ENCODE measurements at regions not wholly inside any gene's neighbourhood (a gene's known extent, or its start where the extent isn't known, plus 50 kb on each side); places are given as distances from the start of the nearest gene placed in this dataset.

DNA sequence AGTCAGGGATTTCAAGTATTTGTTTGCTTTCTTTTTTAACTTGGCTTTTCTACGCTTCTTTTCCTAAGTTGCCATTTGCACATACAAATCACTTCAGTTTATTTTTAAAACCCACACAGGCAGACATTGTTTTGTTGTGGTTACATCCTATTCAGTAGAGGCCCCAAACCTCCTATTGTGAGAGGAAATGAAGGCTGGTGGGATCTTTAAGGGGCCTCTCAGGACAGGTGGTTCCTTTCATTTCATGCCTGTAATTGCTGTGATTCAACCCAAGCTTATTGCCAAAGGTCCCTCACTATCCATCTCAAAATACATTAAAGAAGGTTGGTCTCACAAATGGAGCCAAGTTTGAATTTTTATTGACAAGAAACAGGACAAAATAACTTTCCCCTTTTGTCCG lies 257.1 kb downstream of the ADAMTS20 start:
- DNase-seq (ENCODE audit: low read depth): no peak

- no peak for DNase-seq (ENCODE audit: low read depth)
These were observed 257.9 kb downstream of the ADAMTS20 start for GRCh38 chr12:43294147-43294546.

DNA sequence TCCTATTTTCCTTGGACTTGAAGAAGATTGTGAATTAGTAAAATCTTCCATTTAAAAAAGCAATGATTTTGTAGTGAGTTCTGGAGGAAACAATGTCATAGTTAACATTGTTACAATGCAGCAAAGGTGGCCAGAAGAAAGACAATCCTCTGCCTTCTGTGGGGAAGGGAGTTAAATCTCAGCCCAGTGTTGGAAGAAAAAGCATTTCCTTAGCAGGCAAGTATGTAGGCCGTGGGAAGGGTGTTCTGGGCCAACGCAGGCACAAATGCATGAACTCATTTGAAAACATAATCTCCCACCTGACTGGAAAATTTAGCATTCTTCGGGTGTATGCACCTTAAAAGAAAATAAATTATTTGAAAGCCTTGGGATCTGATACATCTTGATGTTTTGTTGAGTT lies 258.6 kb downstream of the ADAMTS20 start:
- no peak for DNase-seq (ENCODE audit: low read depth)

GRCh38 chr12:43292699-43293098 lies 259.3 kb downstream of the ADAMTS20 start:
- DNase-seq (ENCODE audit: low read depth): peak; percentile 21

DNA sequence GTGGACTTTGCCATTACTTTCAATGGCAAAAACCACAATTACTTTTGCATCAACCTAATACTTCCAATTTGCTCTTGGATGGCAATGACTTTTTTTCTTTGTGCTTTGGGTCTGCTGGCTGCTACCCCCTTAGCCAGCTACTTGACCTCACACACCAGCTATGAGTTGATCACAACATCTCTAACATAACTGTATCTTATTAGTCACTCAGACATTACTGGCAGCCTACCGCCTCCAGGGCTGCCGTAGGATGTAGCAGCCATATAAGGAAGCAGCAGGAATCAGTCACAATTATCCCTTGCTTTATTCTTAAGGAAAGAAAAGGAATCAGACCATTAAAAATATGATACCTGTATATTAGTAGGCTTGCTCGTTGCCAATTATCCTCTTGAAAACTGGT lies 260.5 kb downstream of the ADAMTS20 start:
- DNase-seq (ENCODE audit: low read depth): no peak

GRCh38 chr12:43290836-43291235 lies 261.2 kb downstream of the ADAMTS20 start:
- no peak for DNase-seq (ENCODE audit: low read depth)

DNA sequence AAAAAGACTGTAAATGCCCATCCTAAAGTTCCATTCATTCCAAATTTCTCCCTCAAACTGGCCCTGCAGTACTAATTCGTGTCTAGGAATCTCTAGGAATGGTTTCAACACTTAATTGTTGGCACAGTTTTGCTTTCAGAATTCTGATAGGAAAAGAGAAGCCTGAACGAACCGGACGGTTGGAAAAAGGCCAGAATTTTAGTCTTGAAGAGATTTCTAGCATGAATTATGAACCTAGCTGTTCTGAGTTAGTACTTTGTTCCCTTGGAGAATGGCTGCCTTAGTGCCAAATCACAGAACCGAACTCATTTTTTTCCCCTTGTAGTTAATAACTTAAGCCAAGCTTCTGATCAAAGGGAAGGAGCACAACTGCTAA lies 262.6 kb downstream of the ADAMTS20 start:
- peak; percentile 38 for DNase-seq (ENCODE audit: low read depth)

GRCh38 chr12:43288671-43289425 lies 263.2 kb downstream of the ADAMTS20 start:
- no peak for DNase-seq (ENCODE audit: low read depth)

GRCh38 chr12:43287706-43288383 lies 264.2 kb downstream of the ADAMTS20 start:
- DNase-seq (ENCODE audit: low read depth): no peak

DNA sequence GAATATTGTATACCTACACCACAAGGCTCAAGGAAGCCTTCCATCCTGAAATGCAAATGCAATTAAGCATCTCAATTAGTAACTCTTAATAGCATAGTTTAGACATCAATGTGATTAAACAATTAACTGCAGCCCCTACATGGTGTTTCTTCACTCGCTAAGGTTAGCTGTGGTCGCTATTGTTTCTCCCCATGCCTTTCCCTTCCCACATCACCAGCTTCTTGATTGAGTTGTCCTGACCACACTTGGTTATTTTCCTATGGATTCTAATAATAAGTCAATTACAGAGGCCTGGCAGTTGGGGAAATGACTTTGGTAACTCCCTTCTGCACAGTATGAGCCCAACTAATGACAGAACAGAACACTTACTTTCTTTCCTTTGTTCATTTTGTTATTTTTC lies 265.0 kb downstream of the ADAMTS20 start:
- DNase-seq (ENCODE audit: low read depth): no peak

- peak; percentile 75 for DNase-seq (ENCODE audit: low read depth)
These were observed 266.8 kb downstream of the ADAMTS20 start for GRCh38 chr12:43285159-43285598.

DNA sequence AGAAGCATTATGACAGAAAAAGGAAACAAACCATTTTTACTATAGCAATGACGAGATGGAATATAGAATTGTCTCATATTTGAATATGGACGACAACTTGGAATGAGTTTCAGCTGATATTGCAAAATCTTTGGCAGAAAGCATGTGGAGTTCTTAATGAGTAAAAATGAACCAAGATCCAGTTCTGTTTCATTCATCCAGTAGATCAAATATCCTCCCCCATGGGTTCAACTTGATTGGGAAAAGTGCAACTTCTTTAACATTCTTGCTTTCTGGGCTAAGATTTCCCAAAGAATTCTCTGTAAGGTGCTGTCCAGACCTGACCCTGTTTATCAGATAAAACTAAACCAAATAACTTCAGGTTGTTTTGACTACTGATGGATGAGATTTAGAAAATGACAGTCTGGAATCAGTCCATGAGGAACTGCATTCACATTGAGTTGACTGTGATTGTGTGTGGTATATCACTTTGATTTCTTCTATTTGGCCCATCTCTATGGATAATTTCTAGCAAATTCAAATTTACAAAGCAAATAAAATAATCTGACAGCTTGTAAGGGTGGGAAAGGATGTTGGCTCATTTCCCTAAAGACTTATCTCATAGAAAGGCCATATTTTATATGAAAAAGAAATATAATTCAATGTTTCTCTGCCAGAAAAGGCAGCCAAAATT lies 267.4 kb downstream of the ADAMTS20 start:
- peak; percentile 65 for DNase-seq (ENCODE audit: low read depth)

GRCh38 chr12:43283206-43283605 lies 268.8 kb downstream of the ADAMTS20 start:
- DNase-seq (ENCODE audit: low read depth): no peak

GRCh38 chr12:43282106-43282505 lies 269.9 kb downstream of the ADAMTS20 start:
- peak; percentile 46 for DNase-seq (ENCODE audit: low read depth)

- no peak for DNase-seq (ENCODE audit: low read depth)
These were observed 270.4 kb downstream of the ADAMTS20 start for GRCh38 chr12:43281563-43281962.

DNA sequence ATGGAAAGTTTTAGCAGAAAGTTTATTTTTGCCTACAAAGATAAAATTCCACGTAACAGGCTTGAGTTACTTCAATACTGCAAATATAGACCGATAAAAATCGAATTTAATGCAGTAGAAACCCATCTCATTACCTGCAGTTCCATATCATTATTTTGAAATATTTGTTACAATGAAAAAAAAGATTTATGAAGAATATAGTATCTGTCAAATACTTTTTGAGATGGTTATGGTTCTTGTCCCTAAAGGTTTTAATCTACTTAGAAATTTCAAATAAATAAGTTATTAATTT lies 273.5 kb downstream of the ADAMTS20 start:
- DNase-seq (ENCODE audit: low read depth): no peak

DNA sequence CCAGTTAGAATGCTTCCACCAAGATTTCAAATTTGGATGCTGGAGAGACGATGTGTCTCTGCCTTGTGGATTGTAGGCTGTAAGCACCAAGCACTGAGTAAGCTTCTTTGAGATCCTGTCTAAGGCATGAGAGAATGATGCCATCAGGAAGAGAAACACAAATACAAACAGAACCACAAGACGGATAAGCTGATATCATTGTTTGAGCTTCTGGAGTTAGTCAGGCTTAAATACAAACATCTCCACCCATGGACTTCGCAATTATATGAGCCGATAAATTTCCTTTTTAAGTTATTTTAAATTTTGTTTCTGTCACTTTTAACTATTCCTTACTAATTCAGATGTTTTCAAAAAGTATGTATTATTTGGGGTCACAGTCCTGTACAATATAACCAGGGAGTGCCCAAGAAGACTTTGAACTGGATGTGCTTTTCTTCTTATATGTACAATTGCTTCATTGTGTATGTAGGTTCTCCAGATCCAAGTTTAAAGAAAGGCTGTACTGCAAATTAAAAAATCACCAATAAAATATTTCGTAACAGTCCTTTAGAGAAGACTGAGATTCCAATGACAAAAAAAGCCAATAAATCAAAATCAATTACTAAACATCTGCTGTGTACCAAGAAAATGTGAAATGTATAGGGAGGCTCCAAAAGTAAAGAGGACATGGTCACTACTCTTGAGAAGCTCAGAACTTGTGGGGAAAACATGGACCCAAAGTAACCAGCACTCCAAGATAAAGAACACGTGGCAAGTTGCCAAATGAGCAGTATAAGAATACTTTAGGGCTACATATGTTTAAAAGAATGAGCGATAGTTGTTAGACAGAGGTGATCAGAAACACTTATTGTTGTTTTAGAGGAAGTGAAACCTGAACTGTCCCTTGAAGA lies 274.1 kb downstream of the ADAMTS20 start:
- DNase-seq (ENCODE audit: low read depth): peak; percentile 41

GRCh38 chr12:43273467-43273866 lies 278.5 kb downstream of the ADAMTS20 start:
- DNase-seq (ENCODE audit: low read depth): no peak

DNA sequence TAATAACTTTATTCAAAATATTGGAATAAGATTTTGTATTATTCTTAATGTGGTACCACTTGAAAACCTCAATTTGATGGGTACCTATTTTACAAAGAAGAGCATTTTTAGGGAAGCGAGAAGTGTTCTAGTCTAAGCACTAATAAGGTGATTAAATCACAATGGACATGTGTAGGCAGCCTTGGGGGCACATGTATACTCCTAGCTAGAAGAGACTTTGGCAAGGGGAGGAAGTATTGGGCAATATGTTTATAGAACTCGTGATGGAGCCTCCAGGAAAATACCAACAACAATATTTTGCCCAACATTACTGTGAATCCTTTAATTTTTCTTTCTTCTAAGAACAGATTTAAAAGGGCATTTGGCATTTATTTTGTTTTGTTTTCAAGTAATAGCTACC lies 280.3 kb downstream of the ADAMTS20 start:
- peak; percentile 39 for DNase-seq (ENCODE audit: low read depth)

- DNase-seq (ENCODE audit: low read depth): no peak
These were observed 284.2 kb downstream of the ADAMTS20 start for GRCh38 chr12:43267818-43268217.

- no peak for DNase-seq (ENCODE audit: low read depth)
These were observed 290.3 kb downstream of the ADAMTS20 start for GRCh38 chr12:43261701-43262100.

DNA sequence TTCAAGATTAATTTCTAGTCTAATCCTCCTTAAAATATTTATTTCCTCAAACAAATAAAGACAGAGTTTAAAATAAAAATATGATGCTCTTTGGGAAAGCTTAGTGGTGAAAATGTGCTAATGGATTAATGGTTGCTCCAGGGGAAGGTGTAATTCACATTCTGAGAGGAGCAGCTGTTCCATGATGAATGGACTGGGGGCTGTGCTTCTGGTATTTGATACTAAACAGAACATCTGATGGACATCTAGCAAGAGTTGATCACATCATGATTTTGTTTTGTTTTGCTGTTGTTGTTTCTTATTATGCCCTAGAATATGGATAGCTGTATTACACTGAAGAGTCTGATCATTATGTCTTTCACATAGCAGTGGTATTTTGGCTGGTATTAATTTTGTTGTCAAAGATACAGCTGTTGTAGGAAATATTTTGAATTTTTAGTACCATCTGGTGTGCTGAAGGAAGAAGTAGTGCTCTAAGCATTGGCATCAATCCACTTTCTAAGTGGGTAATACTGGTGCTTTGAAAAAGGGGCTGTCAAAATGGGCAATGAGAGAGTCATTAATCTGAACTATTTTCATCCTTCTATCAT lies 296.4 kb downstream of the ADAMTS20 start:
- no peak for DNase-seq (ENCODE audit: low read depth)
